ENCODE measurements at regions not wholly inside any gene's neighbourhood (a gene's known extent, or its start where the extent isn't known, plus 50 kb on each side); places are given as distances from the start of the nearest gene placed in this dataset.

DNA sequence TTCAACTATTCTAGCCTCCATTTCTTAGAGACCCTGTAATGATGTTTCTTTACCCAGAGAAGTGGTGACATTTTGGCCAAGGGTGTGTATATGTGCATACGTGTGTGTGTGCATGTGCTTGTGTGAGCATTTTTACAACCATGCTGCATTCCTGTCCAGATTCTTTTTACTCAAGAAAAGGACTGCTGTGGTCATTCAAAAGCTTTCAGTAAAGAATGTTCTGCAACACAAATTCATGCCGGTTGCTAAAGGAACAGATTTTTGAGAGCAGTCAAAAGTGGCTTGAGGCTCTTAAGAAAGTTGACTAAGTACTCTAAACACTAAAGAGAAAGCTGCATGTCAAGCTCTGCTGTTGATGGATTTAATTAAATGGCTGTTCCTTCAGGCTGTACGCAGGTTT is 65.0 kb upstream of the FMR1 start:
- Histone ChIP-seq H3K4me1 (no peaks in the 10 kb centered on the region), H3K9me3 (no peaks in the 10 kb centered on the region), H3K27ac (no peak overlapping the region), H3K4me2 (no peak overlapping the region), H3K4me3 (no peak overlapping the region)
- FAIRE-seq (no peak), ATAC-seq (no peak), DNase-seq (ENCODE audit: low read depth in 1 of 2, low spot score in 1 of 2) (no peak)
- ChIA-PET POLR2A (no interaction called here), CTCF (no interaction called here)
- TF ChIP-seq TFCP2L1 (CRISPR knock-in tag; IDR thresholded peaks at IDR 0.05): no peak
- no peak for TF ChIP-seq REST (IDR thresholded peaks at IDR 0.05)
- WGBS (ENCODE audit: missing lambda C conversion rate): 8% methylated on average over 3 of the region's 3 CpGs

DNA sequence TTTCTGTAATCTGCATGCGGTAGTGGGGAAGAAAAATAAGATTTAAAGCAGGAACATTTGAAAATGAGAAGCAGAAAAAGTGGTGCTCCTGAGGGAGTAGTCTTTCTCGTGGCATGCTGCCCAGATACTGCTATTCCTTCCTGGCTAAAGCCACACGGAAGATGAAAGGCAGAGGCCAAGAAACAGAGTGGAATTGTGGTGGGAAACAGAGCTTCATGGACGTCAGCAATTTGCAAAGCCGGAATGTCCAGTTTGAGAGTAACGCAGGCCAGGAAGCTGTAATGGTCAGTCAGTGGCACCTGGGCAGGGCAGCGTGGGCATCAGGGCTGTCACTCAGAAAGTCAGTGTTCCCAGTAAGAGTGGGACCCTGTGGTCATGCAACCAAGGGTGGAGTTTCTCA is 63.7 kb upstream of the FMR1 start:
- H3K27ac ChIP-seq: no peak overlapping the region
- CTCF ChIA-PET: no interaction called here
- DNase-seq (ENCODE audit: low read depth in 1 of 2, low spot score in 1 of 2) (no peak), ATAC-seq (no peak), FAIRE-seq (no peak)
- POLR2A ChIA-PET: no interaction called here
- WGBS (ENCODE audit: missing lambda C conversion rate): 13% methylated on average over 7 of the region's 7 CpGs
- TF ChIP-seq TP53 (CRISPR knock-in tag; IDR thresholded peaks at IDR 0.05) (no peak), HOXB5 (CRISPR knock-in tag; IDR thresholded peaks at IDR 0.05) (no peak)
- H3K9me3 ChIP-seq: no peaks in the 10 kb centered on the region
- no peaks in the 10 kb centered on the region for H3K4me1 ChIP-seq
- no peak overlapping the region for H3K4me3 ChIP-seq
- H3K4me2 ChIP-seq: no peak overlapping the region

DNA sequence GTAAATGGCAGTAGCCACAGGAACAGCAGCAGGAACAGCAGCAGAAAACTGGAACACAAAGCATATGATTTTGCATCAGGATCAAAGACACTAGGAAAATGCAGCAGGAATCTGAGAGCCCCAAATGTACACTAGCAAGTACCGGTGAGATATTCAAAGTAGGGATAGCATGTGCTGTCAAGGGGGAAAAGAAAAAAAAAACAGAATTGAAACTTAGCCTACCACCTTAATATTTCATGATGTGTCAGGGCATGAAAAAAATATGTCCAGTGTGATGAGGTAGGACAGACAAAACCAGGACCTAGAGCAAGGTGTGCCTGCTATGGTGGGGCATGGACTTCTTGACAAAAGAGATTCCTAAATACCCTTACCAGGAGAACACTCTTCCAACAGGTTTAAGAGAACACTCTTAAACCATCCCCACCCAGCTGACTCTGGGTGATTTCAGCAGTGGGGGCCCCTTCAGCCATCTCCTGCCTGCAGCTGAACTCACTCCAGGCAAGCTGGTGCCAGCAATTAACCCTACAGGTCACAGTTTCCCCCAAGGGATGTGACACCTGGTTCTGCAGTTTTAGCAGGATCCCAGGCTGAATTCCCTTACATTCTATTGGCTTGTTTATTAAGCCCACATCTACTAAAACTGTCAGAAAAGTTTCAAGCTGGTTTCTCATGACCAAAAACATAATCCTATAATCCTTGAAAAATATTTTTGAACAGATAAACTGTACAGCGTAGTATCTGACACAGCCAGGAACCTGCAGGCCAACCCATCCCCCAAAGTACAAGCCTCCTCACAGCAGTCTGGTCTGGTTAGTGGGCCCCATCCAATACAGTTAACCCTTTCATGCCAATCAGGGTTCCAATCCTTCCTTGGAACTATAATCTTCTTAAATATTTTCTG is 62.9 kb upstream of the FMR1 start:
- CTCF ChIA-PET: no interaction called here
- H3K4me2 ChIP-seq: no peak overlapping the region
- FAIRE-seq: no peak

More for the DNA sequence above, 62.9 kb upstream of the FMR1 start:
- Histone ChIP-seq H3K9me3 (no peaks in the 10 kb centered on the region), H3K27ac (no peak overlapping the region), H3K4me1 (no peaks in the 10 kb centered on the region), H3K4me3 (no peak overlapping the region)
- POLR2A ChIA-PET: no interaction called here
- TF ChIP-seq SMC3 (IDR thresholded peaks at IDR 0.05) (no peak), ZSCAN20 (CRISPR knock-in tag; IDR thresholded peaks at IDR 0.05) (no peak), KDM1A (IDR thresholded peaks at IDR 0.05; ENCODE audit: low read depth) (no peak), REST (IDR thresholded peaks at IDR 0.05) (no peak), RNF2 (IDR thresholded peaks at IDR 0.05; ENCODE audit: borderline replicate concordance, low read depth) (no peak), EP300 (IDR thresholded peaks at IDR 0.05) (no peak), NPAS2 (CRISPR knock-in tag; IDR thresholded peaks at IDR 0.05; ENCODE audit: borderline replicate concordance) (no peak), NR3C1 (IDR thresholded peaks at IDR 0.05) (no peak), RFX5 (IDR thresholded peaks at IDR 0.05) (no peak), ZNF302 (CRISPR knock-in tag; IDR thresholded peaks at IDR 0.05) (no peak), CBX2 (IDR thresholded peaks at IDR 0.05; ENCODE audit: borderline replicate concordance, low read depth) (no peak), RCOR1 (IDR thresholded peaks at IDR 0.05; ENCODE audit: low read depth, low read length) (no peak), EHF (CRISPR knock-in tag; IDR thresholded peaks at IDR 0.05) (no peak), MAFK (IDR thresholded peaks at IDR 0.05; ENCODE audit: partially characterized antibody) (no peak), ZFP36 (IDR thresholded peaks at IDR 0.05; ENCODE audit: borderline replicate concordance, partially characterized antibody) (no peak), MYC (IDR thresholded peaks at IDR 0.05; ENCODE audit: borderline replicate concordance, low read length) (no peak), FOSL2 (IDR thresholded peaks at IDR 0.05) (no peak), FOSL2 (CRISPR knock-in tag; IDR thresholded peaks at IDR 0.05) (no peak)
- TF ChIP-seq, protein P1, sequence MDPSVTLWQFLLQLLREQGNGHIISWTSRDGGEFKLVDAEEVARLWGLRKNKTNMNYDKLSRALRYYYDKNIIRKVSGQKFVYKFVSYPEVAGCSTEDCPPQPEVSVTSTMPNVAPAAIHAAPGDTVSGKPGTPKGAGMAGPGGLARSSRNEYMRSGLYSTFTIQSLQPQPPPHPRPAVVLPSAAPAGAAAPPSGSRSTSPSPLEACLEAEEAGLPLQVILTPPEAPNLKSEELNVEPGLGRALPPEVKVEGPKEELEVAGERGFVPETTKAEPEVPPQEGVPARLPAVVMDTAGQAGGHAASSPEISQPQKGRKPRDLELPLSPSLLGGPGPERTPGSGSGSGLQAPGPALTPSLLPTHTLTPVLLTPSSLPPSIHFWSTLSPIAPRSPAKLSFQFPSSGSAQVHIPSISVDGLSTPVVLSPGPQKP (IDR thresholded peaks at IDR 0.05; ENCODE audit: low read depth, low read length): no peak
- TF ChIP-seq, protein P2, sequence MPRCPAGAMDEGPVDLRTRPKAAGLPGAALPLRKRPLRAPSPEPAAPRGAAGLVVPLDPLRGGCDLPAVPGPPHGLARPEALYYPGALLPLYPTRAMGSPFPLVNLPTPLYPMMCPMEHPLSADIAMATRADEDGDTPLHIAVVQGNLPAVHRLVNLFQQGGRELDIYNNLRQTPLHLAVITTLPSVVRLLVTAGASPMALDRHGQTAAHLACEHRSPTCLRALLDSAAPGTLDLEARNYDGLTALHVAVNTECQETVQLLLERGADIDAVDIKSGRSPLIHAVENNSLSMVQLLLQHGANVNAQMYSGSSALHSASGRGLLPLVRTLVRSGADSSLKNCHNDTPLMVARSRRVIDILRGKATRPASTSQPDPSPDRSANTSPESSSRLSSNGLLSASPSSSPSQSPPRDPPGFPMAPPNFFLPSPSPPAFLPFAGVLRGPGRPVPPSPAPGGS (IDR thresholded peaks at IDR 0.05): no peak
- 53% methylated on average over 2 of the region's 2 CpGs for WGBS (ENCODE audit: missing lambda C conversion rate)
- ATAC-seq (no peak), DNase-seq (ENCODE audit: low read depth in 1 of 2, low spot score in 1 of 2) (no peak)

All from A549 (cell line).